OCI-LY7 (cell line): ENCODE measurements at regions not wholly inside any gene's neighbourhood (a gene's known extent, or its start where the extent isn't known, plus 50 kb on each side); places are given as distances from the start of the nearest gene placed in this dataset.

ENCODE experiments used
- CTCF ChIP-seq: fragments of 200-600 bp; sonication (generic); conservative IDR thresholded peaks from 2 replicates; pipeline ENCODE4 v1.5.1; 2014; ENCODE audit warnings: mild to moderate bottlenecking, antibody characterized with exemption, low read length, moderate library complexity, mixed read lengths
- EZH2phosphoT487 ChIP-seq: fragments of 200-600 bp; sonication (generic); IDR thresholded peaks from 2 replicates; pipeline ENCODE4 v1.6.1; 2018; ENCODE audit warnings: low read depth, borderline replicate concordance, mild to moderate bottlenecking, mixed run types, antibody characterized with exemption, low read length, moderate library complexity, mixed read lengths

GRCh38 chr1:182139496-182139895 lies 78.0 kb upstream of the ZNF648 start:
- TF ChIP-seq CTCF (no peak), EZH2phosphoT487 (no peak)
